Retina (tissue), 1 donor: ENCODE measurements at regions not wholly inside any gene's neighbourhood (a gene's known extent, or its start where the extent isn't known, plus 50 kb on each side); places are given as distances from the start of the nearest gene placed in this dataset.
"Not testable (repeated sequence)": the region's sequence is repeated elsewhere in the genome, so short reads cannot be mapped to it uniquely, and the experiment has no call there.

Experiments used
- DNase-seq: peaks from one replicate; pipeline ENCODE4 v3.0.0-alpha.2; 2016

DNA sequence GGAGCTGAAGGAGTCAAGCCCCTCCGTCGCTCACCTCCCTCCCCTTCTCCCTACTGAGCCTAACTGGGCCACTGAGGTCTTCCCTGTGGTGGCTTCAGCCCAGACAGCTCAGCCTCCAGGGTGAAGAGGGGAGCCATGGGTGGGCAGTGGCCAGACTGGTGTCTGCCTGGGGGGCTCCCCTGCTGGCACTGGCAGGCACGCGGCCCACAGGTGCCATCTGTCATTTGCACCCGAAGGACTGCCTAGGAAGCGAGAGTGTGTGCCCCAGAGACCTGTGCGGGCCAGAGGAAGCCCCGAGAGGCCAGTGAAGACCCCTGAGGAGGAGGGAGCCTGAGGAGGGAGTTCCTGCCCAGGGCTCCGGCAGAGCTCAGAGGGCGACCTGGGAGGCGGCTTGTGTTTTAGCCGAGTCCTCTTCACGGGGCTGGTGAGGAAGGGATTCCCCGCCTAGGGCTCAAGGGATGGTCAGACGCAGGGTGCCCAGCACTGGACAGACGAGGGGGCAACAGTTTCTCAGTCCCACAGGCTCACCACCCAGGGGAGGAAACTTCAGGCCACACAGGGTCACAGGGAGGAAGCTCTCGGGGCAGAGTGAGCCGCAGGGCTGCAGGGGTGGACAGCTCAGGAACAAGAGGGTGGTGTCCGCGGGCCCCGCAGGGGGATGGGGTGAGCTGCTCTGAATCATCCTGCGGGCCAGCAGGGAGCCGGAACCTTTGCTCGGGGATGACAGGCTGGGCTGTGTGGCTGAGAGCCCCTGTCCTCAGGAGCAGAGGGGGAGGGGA is 76.2 kb upstream of the PPP2R2D start:
- DNase-seq: peak; percentile 21

DNA sequence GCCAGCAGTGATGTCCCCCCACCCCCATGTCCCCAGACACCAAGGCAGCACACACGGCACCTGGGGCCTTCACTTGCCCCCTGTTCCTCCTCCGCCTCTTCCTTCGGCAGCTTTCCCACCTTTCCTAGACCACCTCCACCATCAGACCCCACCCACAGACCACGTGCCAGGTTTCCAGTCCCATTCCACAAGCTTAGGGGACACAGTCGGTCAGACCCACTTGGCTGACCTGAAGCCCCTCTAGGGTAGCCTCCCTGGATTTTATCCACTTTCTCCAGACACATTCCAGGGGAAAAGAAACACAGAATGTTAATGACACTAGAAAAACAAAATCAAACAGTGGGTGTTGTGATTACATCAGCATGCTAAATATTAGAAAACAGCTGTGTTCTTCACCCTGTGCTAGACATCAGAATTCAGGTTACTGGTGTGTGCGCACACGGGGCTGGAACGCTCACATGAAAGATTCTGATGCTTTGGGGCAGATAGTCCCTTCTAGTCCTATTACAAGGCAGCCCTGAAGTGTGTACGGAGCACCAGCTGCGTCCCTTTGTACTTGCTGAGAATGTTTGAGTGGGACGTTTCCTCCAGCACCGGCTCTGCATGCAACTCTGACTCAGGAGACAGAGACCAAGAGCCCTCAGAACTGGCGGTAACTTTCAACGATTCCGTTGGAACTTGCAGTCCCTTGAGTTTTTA is 75.5 kb upstream of the PPP2R2D start:
- peak; percentile 27 for DNase-seq

DNA sequence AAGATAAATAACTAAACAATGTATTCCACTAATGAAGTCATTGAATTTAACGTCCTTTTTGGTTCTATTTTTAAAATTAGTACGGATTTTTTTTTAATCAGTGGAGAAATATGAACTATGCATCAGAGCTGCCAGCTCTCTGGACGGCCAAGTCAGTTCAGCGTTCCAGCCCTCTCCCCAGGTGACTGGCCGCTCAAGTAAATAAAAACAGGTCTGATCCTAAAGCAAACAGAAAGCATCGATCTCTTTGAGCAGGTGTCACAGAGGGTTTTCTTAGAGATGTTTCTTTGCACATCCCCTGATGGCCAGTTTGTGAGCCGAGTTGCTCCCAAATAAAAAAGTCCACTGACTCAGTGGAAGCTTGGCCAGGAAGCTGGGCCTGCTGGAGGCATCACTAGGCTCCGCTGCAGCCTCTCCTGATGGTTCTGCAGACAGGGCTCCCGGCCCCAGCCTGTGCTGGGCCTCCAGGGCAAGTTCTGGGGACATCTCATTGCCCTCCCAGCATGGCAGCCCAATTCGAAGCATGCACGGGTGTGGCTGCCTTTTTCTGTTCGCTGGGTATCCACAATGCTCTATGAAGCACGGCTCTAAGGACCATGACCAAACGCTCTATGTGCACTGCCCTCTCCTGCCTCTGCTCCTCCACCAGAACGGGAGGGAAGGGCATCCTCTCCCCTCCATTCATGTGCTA is 74.7 kb upstream of the PPP2R2D start:
- DNase-seq: peak; percentile 3

GRCh38 chr10:131829156-131829930 is 71.5 kb upstream of the PPP2R2D start:
- DNase-seq: no peak

GRCh38 chr10:131830446-131831130 is 70.2 kb upstream of the PPP2R2D start:
- DNase-seq: peak; percentile 1

DNA sequence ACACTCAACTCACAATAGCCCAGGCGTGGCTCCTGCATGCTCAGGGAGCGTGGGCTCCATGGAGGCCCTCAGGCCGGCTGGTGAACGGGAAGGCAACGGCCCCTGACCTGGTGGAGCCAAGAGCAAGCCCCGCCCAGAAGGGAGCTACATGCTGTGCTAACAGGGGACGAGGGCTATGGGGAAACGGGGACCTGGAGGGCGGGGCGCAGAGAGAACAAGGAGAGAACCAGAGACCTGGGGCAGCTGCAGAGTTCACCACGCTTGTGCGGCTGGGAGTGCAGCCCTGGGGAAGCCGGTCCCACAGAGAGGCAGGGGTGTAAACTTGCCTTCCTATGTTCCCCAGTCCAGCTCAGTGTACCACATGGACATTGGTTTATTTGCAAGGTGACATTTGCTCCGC is 69.2 kb upstream of the PPP2R2D start:
- DNase-seq: peak; percentile 1

GRCh38 chr10:131832056-131832685 is 68.6 kb upstream of the PPP2R2D start:
- peak; percentile 1 for DNase-seq

- DNase-seq: no peak
These were observed 67.8 kb upstream of the PPP2R2D start for GRCh38 chr10:131833013-131833412.

- no peak for DNase-seq
These were observed 67.2 kb upstream of the PPP2R2D start for GRCh38 chr10:131833446-131834080.

GRCh38 chr10:131834152-131834810 is 66.5 kb upstream of the PPP2R2D start:
- DNase-seq: no peak

DNA sequence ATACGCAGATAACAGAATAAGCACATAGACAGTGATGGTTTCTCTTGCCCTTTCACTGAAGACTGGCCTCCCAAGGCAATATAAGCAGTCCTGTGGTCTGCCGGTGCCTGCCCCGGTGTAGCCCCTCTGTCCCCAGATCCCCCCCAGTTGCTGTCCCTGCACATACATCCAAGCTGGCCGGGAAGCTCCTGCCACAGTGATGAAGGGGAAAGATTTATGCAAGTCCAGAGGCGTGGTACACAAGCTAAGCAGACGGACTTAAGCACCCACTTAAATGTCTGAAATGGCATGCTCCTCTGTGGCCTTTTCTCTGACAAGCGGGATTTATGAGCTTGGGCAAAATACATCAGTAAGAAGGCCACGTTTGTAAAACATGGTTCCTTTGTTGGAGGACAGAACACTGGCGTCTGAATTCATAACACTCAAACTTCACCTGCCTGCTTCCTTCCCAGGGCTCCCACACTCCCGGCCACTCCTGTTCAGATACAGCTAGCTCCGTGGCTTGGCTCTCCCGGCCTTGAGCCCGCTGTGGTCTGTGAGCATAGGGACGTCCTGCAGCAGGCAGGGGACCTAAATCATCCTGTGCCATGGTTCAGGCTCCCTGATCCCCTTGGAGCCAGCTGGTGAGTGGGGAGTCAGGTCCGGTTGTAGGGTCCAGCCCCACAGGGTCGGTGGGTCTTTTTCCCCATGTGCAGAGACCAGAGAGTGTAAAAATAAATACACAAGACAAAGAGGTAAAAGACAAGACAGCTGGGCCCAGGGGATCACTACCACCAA is 61.7 kb upstream of the PPP2R2D start:
- DNase-seq: no peak

DNA sequence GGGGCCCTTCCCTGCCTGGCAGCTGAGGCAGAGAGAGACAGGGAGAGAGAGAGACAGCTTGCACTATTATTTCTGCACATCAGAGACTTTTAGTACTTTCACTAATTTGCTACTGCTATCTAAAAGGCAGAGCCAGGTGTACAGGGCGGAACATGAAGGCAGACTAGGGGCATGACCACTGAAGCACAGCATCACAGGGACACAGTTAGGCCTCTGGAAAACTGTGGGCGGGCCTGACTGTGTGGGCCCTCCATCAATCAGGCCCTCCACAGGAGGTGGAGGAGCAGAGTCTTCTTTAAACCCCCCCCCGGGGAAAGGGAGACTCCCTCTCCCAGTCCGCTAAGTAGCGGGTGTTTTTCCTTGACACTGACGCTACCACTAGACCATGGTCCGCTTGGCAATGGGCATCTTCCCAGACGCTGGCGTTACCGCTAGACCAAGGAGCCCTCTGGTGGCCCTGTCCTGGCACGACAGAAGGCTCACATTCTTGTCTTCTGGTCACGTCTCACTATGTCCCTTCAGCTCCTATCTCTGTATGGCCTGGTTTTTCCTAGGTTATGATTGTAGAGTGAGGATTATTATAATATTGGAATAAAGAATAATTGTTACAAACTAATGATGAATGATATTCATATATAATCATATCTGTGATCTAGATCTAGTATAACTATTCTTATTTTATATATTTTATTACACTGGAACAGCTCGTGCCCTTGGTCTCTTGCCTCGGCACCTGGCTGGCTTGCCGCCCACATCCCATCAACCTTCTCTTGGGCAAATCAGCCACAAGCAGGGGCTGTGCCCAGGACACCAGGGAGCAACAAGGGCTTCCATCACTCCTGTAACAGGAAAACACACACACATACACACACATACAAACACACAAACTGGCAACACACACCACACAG is 60.7 kb upstream of the PPP2R2D start:
- not testable (repeated sequence) for DNase-seq

GRCh38 chr10:131840788-131841118 is 60.1 kb upstream of the PPP2R2D start:
- no peak for DNase-seq

DNA sequence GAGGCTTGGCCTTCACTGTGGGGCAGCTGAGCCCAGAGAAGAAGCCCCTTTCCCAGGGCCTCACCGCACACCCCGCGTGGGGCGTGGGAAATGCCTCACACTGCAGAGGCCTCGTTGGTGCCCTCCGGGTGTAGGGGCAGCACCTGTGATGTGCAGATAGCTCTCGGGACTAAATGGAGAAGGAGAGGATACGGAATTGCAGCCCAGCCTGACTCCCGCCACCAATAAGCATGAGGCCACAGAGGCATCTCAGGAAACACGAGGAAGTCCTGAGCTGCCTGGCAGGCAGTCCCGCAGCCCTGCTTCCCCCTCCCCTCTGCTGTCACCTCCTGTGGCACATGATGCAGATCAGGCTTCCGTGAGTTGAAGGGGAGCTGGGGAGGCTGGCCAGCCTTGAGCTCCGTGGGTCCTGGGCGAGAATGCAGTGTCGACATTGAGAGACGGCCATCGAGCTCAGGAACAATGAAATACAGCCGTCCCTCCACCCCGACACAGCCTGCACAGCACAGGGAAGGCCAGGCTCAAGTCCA is 59.6 kb upstream of the PPP2R2D start:
- no peak for DNase-seq

- DNase-seq: no peak
These were observed 59.1 kb upstream of the PPP2R2D start for GRCh38 chr10:131841661-131842139.

DNA sequence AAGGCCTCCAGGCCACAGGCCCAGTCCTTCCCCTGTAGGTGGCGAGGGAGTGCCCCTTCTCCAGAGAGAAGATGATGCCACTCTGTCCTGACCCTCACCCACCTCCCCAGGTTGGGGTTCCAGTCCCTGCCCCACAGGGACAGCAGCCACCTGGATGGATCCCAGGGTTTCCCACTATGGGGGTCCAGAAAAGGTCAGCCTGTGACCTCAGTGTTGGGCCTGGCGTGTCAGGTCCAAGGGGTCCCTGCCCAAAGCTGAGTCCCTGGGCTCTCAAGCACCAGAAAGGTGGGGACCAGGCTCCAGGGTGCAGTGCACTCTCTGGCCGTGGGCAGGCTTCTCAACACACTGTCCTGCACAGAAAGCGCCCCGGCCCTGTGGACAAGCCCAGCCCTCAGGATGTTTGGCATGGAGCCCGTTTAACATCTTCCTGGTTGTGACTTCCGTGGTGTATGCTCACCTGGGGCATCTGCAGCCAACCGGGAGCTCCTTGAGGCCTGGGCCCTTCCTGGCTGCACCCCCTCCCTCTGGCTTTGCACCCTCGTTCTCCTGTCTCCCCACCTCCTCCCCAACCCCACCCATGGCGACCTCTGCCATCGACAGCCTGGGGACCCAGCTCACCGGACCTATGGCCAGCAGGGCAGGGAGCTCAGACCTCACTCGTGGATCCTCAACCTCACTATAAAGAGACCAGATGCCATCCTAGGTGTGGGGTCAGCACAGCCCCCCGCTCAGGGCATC is 58.3 kb upstream of the PPP2R2D start:
- DNase-seq: no peak

DNA sequence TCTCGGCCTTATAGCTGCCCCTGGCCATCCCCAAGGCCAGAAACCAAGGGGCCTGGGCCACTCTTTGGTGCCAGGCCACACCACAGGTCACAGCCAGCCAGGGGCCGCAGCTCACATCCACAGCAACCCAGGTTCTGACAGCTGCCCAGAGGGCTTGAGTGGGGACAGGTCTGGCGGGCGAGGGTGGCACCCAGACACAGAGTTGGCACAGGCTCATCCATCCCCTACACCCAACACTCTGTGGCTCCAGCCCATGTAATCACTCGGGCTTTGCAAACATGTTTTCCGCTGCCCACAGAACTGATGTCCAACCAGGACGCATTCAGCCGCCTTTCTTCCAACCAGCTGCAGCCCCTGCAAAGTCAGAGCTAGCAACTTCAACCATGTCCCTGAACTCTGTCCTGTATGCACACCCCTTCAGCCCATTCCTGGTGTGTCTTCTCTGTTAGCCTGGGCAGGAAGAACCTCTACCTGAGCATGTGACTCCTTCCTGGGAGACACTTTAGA is 57.7 kb upstream of the PPP2R2D start:
- no peak for DNase-seq

DNA sequence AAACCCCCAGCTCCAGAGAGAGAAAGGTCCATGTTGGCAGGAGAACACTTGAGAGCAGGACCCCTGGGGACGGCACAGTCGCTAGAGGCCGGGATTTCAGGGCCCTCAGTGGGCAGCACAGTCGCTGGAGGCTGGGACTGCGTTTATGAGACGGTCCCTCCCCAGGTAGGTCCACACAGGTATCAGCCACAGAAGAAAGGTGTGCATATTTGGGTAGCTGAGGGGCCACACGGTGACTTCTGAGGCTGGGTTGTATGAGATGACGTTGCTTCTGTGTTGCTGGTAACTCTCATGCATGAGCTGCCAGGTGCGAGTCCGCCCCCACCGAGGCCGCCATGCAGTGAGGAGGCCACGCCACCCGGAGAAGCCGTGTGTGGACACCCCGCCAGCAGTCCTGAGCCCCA is 56.9 kb upstream of the PPP2R2D start:
- DNase-seq: no peak
